Stimulated activated CD8-positive, alpha-beta memory T cell treated with anti-CD3 and anti-CD28 coated beads, Interleukin-4, amount 100 ng/mL, for 24 hours (primary cell): ENCODE measurements at regions not wholly inside any gene's neighbourhood (a gene's known extent, or its start where the extent isn't known, plus 50 kb on each side); places are given as distances from the start of the nearest gene placed in this dataset.
"Not testable (repeated sequence)": the region's sequence is repeated elsewhere in the genome, so short reads cannot be mapped to it uniquely, and the experiment has no call there.

Experiments
- DNase-seq: peaks from one replicate; pipeline ENCODE4 v3.0.0-alpha.2; 2020; ENCODE audit warnings: low read depth

DNA sequence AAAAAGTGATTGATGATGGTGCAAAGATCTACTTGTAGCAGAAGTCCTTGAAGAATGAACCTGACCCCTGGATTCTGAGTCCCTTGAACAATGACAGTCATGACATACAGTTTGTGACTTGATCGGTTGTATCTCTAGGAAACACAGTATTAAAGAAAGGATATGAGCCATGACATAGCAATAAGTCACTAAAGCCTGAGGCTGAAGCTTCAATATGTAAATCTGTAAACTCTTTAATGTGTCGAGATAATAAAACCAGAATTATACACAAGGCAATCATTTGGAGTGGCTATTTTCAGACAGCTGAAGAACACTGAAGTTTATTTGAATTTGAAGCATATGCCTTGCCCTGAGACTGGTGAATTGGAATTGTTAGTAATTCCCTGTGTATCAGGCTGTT is 911.5 kb upstream of the RAG2 start:
- no peak for DNase-seq

DNA sequence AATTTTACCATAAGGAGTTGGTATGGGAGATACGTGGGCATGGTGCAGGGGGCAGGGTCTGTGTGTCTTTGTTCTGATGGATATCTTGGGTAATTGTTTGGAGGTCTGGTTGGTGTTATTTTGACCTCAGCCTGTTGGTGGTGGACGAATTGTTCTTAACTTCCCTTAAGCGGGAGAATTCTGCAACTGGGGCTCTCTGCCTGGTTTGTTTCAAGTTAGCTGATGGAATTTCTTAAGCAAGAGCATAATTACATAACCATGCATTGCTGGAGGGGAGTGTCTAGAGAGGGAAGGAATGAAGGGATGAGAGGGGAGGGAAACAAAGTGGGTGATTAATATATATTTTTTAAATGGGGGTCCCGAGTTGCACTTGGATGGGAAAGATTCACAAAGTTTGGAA is 908.5 kb upstream of the RAG2 start:
- DNase-seq, result no peak

DNA sequence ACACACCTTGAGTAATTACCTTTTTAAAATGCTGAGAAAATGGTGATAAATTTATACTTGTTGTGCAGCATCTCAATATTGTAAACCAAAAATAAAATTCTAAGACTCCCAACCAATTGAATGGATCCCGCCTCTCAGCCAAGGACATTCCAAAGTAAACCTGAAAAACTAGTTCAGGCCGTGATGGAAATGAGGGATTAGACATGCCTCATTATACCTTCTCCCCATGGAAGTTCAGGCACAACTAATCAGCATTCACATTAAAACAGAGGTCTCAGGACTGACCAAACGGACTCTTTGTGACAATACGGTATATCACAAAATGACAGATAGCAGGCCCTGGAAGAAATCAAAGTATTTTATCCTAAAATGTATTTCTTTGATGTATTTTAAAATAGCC is 907.4 kb upstream of the RAG2 start:
- no peak for DNase-seq

DNA sequence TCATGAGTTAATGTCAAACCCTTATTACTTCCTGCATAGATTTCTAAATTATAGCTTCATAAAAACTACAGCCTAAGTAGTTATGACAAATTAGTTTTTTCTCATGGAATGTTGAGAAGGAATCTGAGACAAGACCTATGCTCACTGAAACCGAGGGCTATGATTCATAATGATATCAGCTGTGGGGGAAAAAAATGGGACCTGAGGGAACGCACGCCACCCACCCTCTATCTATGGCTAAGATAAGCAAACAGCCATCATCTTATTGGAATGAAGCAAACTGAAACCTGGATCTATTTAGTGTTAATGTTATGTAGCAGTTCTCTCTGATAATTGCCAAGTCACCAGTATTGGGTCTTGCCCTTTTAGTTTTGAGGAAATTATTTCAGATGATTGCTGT is 906.9 kb upstream of the RAG2 start:
- DNase-seq, result no peak

DNA sequence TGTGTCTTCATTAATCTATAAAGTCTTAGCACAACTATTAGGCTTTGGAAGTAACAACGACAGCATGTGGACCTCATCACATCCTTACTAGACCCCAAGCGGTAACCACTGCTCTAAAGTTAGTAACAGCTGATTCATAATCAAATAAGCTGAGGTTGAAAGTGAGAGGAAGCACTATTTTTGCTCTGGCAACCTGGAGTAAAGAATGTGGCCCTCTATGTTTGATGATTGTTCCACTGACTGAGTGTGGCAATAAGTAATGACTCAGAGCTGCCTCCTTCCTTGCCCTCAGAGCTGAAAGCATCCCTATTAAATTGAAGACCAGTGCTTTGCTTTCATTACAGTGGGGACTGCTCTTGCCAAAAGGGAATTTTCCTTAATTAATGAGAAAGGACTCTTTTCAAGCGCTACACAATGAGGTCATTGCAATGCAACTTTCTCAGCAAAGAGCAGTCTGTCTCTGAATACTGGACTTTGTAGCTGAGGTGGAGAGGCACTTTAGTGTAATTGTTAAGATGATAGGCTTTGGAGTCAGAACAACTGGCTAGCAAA is 906.1 kb upstream of the RAG2 start:
- DNase-seq, result no peak

DNA sequence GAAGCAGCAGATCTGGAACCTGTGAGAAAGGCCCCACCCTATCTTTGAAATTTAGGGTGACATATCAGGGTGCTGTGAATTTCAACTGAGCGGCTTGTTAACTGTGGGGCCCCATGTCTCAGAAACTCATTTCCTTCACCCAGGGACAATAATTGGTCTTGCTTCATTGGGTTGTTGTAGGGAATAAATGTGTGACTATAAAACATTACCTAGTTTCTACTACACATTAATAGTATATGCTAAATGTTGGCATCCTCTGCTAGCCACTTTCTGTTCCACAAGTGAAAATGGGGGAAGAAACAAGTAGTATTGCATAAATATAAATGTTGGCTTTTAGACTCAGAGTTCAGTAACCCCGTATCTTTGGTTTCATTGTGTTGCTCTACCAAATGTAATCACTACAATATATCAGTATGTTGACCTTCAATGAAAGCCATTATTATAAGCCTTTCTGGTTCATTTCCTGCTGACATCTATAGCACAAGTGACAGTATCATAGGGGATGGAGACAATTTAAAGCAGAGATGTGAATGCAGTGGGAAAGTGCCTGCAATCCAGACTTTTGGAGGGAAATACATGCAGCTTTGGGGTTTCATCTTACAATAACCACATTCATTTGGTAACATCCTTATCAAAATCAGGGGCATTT is 905.5 kb upstream of the RAG2 start:
- no peak for DNase-seq

DNA sequence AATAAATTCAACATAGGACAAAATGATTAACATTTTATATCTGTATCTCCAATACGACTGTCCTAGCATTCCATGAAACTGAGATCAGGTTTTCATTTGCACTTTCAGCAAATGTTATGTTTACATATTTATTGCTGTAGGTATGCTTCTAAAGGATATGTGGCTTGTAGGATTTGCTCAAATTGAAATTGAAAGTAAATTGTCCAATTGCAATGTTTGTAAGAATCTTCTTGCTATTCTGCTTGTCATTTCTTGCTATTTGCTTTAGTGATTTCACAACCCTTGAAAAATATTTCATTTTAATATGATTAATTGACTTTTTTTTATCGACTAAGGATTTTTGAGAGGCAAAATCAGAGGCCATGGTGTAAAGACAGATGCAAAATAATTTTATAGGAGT is 904.2 kb upstream of the RAG2 start:
- no peak for DNase-seq

DNA sequence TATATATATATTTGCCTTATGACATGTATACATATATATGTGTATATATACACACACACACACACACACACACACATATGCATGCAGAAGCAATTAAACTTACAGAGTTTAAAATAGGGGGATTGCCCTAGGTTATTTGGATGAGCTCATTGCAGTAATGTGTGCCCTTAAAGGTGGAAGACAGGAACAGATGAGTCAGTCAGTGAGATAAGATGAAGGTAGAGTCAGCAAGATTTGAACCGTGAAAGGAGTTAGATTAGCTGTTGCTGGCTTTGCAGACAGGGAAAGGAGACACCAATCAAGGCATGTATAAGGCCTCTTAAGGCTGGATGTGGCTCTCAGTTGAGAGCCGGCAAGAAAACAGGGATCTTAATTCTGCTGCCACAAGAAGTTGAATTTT is 902.4 kb upstream of the RAG2 start:
- no peak for DNase-seq

DNA sequence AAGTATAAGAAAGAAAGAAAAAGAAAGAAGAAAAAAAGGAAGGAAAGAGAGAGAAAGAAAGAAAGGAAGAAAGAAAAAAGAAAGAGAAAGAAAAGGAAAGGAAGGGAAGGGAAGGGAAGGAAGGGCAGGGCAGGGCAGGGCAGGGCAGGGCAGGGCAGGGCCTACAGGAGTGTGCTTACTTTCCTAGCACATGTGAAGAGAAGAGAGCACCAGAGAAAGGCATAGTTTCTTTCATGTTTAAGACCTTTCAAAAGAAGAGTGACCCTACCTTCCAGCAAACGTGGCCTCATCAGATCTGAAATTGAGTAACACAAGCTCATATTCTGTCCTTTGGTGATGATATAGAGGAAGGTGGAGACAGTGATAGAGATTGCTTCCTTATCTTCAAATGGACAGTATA is 899.3 kb upstream of the RAG2 start:
- DNase-seq, result no peak

DNA sequence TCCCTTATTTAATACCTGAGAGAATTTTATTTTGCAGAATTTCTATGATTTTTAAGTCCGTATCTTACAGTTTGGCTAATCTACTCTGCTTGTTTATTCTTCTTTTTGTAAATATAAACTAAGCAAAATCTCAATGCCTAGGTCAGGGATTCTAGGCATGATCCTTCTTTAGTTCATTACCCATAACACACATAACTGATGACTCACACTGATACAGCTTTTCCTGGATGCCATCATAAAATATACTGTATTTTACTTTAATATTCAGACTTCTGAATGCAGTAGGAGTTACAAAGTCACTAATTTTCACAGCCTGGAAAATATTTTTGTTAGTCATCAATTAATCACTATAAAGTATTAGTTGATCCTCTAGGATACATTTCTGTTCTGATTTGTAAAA is 898.2 kb upstream of the RAG2 start:
- DNase-seq, result no peak

DNA sequence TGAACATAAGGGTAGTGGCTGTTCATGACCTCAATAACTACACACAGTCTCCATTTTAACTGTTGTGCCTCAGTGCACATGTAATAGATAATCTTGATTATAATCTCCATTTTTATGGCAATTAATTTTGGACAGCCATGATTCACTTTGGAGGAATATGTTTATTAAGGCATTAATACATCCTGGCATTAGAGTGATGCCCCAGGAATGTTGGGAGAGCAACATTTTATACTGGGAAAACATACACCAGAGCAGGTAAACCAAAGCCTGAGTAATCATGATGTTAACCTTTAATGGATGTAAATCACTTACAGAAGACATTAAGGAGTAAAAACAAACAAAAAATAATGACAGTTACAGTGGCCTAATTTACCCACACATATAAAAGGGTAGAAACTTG is 886.3 kb upstream of the RAG2 start:
- DNase-seq, result no peak

DNA sequence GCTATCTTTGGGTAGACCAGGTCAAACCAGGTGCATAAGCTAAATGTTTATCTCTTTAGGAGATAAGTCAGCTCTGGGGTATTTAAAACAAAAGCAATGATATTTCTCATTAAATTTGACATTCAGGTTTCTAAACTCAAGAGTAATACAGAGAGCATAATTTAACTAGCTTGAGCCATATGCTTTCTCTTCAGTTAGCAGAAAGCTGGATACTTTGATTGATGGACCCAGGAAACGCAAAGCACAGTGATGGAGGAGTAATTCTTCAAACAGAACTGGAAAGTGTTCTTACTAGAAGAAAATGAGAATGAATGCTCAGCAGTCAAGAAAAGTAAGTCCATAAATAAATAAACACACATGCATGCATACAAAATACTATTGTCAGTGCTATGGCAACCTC is 885.7 kb upstream of the RAG2 start:
- no peak for DNase-seq

DNA sequence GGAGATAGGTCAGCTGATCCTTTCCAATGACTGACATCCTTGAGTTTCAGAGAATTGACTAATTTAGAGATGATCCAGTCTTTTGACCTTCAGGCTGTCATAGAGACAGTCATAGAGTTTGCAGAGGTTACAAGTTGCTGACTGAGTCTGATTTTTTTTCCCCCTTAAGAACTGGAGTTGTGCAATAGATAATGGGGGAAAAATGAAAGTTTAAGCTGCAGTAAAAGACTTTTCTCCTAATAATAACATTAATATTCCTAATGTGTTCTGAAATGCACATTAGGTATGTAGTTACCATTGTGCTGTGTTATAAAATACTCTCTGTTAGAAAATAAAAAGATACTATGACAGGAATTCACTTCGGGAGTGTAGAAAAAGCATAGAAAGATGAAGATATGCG is 876.9 kb upstream of the RAG2 start:
- DNase-seq, result no peak

DNA sequence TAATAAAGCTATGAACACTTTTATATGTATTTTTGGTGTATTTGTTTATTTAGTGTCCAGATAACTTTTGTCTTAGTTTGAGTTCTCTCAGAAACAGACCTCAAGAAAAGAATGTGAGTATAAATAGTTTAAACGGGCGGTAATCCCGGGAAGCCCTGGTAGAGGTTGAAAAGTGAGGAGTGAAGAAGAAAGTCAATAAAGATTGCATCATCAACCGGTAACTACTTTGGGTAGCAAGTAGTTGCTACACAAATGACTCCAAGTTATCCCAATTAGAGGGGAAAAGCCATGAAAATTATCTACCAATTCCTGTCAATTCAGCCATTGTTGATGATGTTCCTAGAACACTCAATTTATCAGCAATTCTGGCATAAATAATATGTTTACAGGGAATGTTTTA is 870.3 kb upstream of the RAG2 start:
- DNase-seq, result no peak

DNA sequence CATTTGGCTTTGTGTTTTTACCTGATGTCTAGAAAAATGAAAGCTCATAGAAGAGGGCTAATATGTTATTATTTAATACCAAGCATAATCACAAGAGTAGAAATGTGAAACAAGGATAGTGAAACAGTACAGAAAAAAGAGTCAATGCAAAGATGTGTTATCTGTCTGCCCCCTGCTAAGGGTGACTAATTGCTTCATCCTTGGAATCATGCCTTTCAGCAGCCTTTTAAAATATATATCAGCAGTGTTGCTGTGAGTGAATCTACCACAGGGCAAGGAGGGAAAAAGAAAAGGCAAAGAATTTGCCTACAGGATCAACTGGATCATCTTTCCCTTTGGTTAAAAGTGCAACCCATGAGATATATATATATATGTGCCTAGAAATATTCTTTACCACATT is 867.2 kb upstream of the RAG2 start:
- no peak for DNase-seq

DNA sequence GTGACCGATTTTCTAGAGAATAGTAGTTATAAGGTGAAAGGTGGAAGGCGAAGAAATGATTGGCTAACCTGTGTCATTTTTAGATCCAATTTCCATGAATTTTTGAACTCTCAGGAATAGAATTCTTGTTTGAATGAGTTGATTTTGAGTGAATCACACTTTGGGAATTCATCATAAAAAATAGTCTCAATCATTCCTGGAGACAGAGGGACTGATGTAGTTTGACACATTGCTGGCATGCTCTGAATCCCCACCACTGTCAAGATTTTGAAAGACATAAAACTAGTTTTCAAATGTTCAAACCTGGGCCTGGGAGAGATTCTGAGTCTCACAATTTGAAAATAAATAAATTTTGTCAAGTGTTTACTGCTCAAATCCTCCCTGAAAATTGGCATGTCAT is 861.4 kb upstream of the RAG2 start:
- DNase-seq, result no peak

DNA sequence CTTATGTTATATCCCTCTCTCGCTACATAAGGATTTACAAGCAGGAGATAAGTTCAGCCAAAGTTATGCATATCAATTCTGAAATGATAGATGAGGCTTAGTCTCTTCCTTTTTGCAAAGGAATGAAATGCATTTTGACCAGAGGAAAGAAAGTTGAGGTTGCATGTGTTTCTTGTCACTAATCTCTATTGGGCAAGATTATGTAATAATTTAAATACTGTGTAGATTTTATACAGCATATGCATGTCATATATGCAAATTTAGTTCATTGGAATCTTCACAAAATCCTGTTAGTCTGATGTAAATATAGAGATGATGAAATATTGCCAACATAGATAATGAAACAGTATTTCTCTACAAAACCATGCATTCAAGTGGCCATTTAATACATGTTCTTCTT is 858.7 kb upstream of the RAG2 start:
- DNase-seq, result no peak

DNA sequence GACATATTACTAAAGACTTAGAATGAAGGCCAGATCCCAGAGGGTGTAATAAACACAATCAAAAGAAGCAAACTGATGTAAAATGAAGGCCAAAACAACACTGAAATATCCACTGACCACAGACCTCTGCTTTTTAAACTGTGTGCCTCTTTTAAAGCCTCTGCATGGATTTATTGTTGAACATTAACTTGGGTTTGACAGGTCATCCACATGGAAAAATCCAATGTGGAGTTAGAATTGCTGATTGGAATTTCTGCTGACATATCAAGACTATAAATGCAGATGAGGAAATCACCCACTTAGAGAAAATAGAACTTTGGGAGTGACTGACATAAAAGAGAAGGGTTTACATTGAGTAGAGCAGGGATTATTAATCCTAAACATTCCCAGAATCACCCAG is 853.9 kb upstream of the RAG2 start:
- no peak for DNase-seq

DNA sequence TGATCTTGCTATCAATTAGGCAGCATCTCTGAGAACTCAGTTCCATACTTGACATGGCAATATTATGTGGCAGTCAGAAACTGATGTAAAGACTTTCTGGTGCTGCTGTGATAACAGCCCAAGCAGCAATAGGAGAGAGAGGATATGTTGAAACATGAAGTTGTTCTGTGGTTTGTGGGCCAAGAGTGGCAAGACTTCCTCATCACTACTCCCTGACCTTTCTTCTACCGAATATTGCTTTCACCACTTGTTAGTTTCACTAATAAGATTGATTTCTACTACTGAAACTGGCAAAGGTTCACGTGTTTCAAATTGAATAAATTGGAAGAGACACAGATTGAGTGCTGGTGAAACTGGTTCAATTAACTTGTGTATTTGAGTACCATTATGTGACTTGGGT is 852.6 kb upstream of the RAG2 start:
- DNase-seq, result no peak

DNA sequence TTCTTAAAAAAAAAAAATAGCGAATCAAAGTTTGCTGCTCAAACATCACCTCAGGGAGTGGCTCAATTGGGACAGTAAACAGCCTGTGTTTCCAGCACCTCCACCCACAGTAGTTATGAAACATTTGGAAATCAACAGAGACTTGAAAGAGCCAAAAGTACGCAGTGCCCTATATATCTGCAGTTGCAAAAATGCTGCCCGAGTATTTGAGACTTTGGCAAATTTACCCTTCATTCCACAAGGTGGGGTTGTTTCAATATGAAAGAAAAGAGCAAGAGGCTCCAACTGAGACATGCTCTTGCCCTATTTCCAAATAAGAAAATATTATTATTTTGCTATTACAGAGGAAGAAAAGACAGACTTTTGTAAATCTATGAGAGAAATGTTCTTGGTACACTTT is 851.1 kb upstream of the RAG2 start:
- no peak for DNase-seq

DNA sequence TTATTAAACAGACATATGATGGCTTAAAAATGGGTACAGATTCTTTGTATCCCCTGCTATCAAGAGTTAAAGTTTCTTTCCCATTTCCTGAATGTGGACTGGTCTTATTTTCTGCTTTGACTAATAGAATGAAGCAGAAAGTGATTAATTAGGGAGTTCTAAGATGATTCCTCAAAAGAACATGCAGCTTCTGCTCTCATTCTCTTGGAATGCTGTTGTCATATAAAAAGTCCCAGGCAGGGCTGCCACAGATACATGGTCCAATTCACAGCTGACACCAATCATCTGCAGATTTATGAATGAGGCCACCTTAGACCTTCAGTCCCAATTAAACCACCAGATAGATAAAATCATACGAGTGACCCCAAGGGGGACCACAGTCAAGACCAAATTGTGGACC is 844.5 kb upstream of the RAG2 start:
- no peak for DNase-seq

DNA sequence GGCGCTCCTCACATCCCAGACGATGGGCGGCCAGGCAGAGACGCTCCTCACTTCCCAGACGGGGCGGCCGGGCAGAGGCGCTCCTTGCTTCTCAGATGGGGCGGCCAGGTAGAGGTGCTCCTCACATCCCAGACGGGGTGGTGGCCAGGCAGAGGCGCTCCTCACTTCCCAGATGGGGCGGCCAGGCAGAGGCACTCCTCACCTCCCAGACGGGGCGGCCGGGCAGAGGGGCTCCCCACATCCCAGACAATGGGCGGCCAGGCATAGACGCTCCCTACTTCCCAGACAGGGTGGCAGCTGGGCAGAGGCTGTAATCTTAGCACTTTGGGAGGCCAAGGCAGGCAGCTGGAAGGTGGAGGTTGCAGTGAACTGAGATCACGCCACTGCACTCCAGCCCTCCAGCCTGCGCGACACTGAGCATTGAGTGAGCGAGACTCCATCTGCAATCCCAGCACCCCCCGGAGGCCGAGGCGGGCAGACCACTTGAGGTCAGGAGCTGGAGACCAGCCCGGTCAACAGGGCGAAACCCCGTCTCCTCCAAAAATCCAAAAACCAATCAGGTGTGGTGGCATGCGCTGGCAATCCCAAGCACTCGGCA is 833.7 kb upstream of the RAG2 start:
- not testable (repeated sequence) for DNase-seq

DNA sequence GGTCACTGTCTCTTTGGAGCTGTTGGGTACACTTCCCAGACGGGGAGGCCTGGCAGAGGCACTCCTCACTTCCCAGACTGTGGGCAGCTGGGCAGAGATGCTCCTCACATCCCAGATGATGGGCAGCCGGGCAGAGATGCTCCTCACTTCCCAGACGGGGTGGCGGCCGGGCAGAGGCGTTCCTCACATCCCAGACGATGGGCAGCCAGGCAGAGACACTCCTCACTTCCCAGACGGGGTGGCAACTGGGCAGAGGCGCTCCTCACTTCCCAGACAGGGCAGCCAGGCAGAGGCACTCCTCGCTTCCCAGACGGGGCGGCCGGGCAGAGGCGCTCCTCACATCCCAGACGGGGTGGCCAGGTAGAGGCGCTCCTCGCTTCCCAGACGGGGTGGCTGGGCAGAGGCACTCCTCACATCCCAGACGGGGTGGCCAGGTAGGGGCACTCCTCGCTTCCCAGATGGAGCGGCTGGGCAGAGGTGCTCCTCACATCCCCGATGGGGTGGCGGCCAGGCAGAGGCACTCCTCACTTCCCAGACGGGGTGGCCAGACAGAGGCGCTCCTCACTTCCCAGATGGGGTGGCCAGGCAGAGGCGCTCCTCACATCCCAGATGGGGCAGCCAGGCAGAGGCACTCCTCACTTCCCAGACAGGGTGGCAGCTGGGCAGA is 833.1 kb upstream of the RAG2 start:
- DNase-seq, result not testable (repeated sequence)

DNA sequence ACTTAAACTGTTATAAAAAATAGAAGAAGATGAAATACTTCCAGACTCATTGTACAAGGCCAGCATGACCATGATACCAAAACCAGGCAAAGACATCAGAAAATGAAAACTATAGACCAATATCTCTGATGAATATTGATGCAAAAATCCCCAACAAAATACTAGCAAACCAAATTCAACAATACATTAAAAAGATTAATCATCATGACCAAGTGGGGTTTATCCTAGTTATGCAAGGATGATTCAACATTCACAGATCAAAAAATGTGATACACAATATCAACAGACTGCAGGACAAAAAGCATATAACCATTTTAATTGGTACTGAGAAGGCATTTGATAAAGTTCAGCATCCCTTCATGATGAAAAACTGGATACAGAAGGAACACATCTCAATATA is 824.5 kb upstream of the RAG2 start:
- DNase-seq, result no peak
